GM13976 (cell line): ENCODE measurements at regions not wholly inside any gene's neighbourhood (a gene's known extent, or its start where the extent isn't known, plus 50 kb on each side); places are given as distances from the start of the nearest gene placed in this dataset.

Source experiments
- DNase-seq: peaks from one replicate; pipeline ENCODE4 v3.0.0; 2012; ENCODE audit warnings: low spot score
- in situ Hi-C: fragments of 300-500 bp; cut with MboI; formaldehyde crosslinking; loops from one replicate; pipeline ENCODE4 v1.12.0; 2022; ENCODE audit warnings: low sequenced_read_pairs, mixed read lengths, inconsistent platforms; ENCODE audit not compliant: unreplicated experiment
- TF ChIP-seq, protein P1 (sequence below): IDR thresholded peaks from 2 replicates; pipeline ENCODE4 v1.5.1; 2012; ENCODE audit warnings: borderline replicate concordance, mild to moderate bottlenecking; ENCODE audit not compliant: insufficient read depth; ENCODE audit errors: extremely low read depth, missing control alignments, control extremely low read depth

DNA sequence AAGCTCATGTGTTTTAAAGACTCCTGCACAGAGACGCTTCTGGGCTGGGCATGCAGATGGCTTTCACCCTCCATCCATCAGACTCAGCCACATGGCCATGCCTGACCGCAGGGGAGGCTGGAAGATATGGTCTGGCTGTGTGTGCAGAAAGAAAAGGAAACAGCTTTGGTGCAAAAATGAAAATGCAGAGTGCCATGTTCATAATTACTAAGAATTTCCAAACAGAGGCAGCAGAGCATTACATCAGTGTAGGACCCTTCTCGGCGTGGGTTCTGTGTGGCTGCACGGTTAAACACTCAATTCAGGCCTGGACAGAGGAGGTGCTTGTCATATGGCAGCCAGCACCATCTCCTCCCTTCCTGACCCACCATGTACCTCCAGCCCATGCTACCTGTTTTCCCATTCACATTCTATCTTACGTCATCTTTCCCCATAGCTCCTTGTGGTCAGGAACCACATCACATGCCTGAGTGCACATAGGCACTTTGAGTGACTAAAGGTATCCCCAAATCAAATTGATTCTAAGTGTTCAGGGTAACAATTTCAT is 200.3 kb upstream of the ID2 start:
- in situ Hi-C loops: no loop called here
- peak; percentile 48 for DNase-seq
- TF ChIP-seq, protein P1, sequence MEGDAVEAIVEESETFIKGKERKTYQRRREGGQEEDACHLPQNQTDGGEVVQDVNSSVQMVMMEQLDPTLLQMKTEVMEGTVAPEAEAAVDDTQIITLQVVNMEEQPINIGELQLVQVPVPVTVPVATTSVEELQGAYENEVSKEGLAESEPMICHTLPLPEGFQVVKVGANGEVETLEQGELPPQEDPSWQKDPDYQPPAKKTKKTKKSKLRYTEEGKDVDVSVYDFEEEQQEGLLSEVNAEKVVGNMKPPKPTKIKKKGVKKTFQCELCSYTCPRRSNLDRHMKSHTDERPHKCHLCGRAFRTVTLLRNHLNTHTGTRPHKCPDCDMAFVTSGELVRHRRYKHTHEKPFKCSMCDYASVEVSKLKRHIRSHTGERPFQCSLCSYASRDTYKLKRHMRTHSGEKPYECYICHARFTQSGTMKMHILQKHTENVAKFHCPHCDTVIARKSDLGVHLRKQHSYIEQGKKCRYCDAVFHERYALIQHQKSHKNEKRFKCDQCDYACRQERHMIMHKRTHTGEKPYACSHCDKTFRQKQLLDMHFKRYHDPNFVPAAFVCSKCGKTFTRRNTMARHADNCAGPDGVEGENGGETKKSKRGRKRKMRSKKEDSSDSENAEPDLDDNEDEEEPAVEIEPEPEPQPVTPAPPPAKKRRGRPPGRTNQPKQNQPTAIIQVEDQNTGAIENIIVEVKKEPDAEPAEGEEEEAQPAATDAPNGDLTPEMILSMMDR: no peak

DNA sequence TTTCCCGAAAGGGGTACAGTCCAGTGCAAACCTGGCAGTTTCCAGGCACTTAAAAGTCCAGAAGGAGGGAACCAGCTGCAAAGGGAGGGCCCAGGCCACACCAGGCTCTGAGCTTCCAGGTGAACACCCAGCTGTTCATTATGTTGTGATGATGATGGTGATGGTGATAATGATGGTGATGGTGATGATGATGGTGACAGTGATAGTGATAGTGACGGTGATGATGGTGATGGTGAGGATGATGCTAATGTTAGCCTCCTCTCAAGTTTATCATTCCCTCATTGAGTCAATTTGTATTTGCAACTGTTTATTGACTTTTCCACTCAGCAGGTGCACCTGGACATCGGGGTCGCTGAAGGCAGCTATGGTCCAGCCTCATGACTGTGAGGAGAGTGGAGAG is 199.4 kb upstream of the ID2 start:
- TF ChIP-seq, protein P1: no peak
- DNase-seq: no peak
- in situ Hi-C loops: no loop called here

DNA sequence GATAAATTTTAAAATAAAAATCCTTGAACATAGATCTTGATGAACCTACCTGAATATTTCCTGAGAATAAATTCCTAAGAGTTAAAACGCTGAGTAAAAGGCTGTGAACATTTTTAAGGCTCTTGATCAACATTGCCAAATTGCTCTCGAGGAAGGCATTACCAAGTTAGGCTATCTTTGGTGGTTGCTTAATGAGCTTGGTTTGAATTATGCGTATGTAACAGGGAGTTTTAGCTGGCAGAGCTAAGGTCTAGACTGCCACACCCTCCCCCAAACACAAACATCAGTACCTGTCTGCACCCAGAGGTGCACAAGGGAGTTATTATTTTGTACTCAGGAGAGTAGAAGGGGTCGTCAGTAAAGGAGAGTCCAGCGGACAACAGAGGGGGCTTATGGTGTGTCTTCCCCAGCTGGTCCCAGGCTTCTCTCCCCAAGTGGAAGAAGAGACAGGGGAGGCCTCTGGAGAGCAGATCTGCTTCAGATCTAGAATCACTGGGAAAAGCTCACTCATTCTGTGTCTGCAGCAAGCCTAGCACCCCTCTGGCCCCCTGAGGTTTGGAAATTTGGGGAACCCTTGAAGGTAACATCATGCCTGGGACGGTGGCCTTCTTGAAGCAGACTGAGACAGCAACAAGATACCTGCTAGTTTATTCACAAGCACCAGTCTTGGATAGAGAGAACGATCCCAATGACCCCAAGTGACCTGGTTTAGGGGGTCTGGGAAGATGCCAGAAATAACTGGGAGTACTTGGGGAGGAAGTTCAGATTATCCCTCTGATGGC is 197.2 kb upstream of the ID2 start:
- TF ChIP-seq, protein P1: no peak
- in situ Hi-C loops: no loop called here
- no peak for DNase-seq

DNA sequence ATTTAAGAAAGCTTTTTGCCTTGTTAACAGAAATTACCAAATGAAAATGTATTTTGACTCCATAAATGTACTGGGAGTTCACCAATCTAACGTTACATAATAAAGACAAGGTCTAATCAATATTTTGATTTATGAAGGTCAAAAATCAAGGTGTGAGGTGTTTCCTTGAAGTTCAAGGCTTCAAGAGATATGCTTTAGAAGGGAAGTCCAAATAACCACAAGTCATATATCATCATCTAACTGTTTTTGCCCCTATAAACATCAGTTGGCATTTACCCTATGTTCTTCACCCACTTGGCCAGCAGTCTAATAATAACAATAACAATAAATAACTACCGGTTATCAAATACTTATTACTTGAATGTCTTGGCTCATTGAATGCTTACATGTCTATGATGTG is 196.1 kb upstream of the ID2 start:
- TF ChIP-seq, protein P1: no peak
- DNase-seq: no peak
- in situ Hi-C loops: no loop called here

DNA sequence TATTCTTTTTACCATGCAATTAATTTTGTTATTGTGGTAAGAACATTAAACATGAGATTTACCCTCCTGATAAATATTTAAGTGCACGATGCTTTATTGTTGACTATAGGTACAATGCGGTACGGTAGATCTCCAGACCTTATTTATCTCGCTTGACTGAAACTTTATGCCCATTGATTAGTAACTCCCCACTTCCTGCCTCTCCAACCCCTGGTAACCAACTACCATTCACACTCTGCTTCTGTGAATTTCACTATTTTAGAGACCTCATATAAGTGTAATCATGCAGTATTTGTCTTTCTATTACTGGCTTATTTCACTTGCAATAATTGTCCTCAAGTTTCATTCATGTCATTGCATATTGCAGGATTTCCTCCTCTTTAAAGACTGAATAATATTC is 195.7 kb upstream of the ID2 start:
- in situ Hi-C loops: no loop called here
- no peak for DNase-seq

DNA sequence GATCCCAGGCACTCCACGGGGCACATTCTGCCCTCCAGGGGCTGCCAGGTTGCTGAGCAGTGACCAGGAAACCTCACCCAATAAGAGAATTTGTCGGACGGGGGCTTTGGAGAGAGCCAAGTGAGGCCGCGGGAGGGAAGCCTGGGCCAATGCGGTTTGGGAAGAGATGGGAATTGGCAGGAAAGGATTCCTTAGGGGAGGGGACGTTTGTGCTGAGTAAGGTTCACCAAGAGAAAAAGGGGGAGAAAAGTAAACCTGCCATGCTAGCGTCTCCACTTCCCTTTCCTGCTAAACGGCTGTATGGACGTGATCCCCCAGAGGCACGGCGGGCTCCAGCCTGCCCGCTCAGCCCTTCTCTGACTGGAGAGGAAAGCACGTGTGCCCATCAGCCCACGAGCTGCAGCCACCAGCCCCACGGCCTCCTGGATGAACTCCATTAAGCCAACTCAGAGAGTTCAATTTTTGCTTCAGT is 194.4 kb upstream of the ID2 start:
- in situ Hi-C loops: no loop called here
- DNase-seq: peak; percentile 44
- TF ChIP-seq, protein P1: no peak

More for the DNA sequence above, 195.7 kb upstream of the ID2 start:
- TF ChIP-seq, protein P1: no peak
